ENCODE measurements at regions not wholly inside any gene's neighbourhood (a gene's known extent, or its start where the extent isn't known, plus 50 kb on each side); places are given as distances from the start of the nearest gene placed in this dataset.

GRCh38 chr4:63841266-63841665 lies 568.0 kb downstream of the TECRL start:
- intact Hi-C loops (cut with DNase I, micrococcal nuclease): no loop called here
- CTCF ChIA-PET: no interaction called here

GRCh38 chr4:63831590-63832155 lies 577.6 kb downstream of the TECRL start:
- ChIA-PET POLR2A (no interaction called here), CTCF (no interaction called here)
- no peak overlapping the region for H3K27ac Mint-ChIP-seq
- no peak overlapping the region for H3K4me3 Mint-ChIP-seq
- no peaks in the 10 kb centered on the region for H3K27me3 Mint-ChIP-seq
- no peak for TF ChIP-seq CTCF (IDR thresholded peaks at IDR 0.05)
- peaks cover 0 to 4% of the 10 kb centered on the region in 2 experiments for H3K9me3 ChIP-seq (ENCODE audit: control insufficient read depth in 1 of 2, insufficient read depth in 1 of 2, low read length in 2 of 2)
- ATAC-seq (ENCODE audit: poor library complexity): no peak
- H3K27ac ChIP-seq (ENCODE audit: low read depth in 1 of 2, low read length in 2 of 2): no peak overlapping the region
- no peaks in the 10 kb centered on the region for H3K4me1 ChIP-seq (ENCODE audit: insufficient read depth, low read length)
- no peaks in the 10 kb centered on the region for H3K4me1 Mint-ChIP-seq (ENCODE audit: low read depth)
- H3K36me3 Mint-ChIP-seq (ENCODE audit: low read depth): no peaks in the 10 kb centered on the region
- DNase-seq: no peak
- H3K27me3 ChIP-seq (ENCODE audit: control insufficient read depth in 1 of 2, insufficient read depth in 2 of 2, low read length in 2 of 2): no peaks in the 10 kb centered on the region
- no peaks in the 10 kb centered on the region for H3K36me3 ChIP-seq (ENCODE audit: insufficient read depth, low read length)
- H3K9me3 Mint-ChIP-seq: peaks cover 3% of the 10 kb centered on the region
- intact Hi-C loops (cut with DNase I, micrococcal nuclease): no loop called here
- H3K4me3 ChIP-seq (ENCODE audit: low read length): no peak overlapping the region

More at GRCh38 chr4:63841266-63841665, 568.0 kb downstream of the TECRL start:
- no peaks in the 10 kb centered on the region for H3K27me3 ChIP-seq (ENCODE audit: control insufficient read depth in 1 of 2, insufficient read depth in 2 of 2, low read length in 2 of 2)
- Mint-ChIP-seq H3K27ac (no peak overlapping the region), H3K9me3 (peaks cover 6% of the 10 kb centered on the region), H3K27me3 (no peaks in the 10 kb centered on the region), H3K4me3 (no peak overlapping the region), H3K36me3 (ENCODE audit: low read depth) (no peaks in the 10 kb centered on the region), H3K4me1 (ENCODE audit: low read depth) (no peaks in the 10 kb centered on the region)
- no peak overlapping the region for H3K4me3 ChIP-seq (ENCODE audit: low read length)
- no peak for TF ChIP-seq CTCF (IDR thresholded peaks at IDR 0.05)
- no peaks in the 10 kb centered on the region for H3K36me3 ChIP-seq (ENCODE audit: insufficient read depth, low read length)
- DNase-seq: no peak
- no peaks in the 10 kb centered on the region for H3K4me1 ChIP-seq (ENCODE audit: insufficient read depth, low read length)
- no peak overlapping the region for H3K27ac ChIP-seq (ENCODE audit: low read depth in 1 of 2, low read length in 2 of 2)
- peaks cover 0 to 5% of the 10 kb centered on the region in 2 experiments for H3K9me3 ChIP-seq (ENCODE audit: control insufficient read depth in 1 of 2, insufficient read depth in 1 of 2, low read length in 2 of 2)
- ATAC-seq (ENCODE audit: poor library complexity): no peak
- POLR2A ChIA-PET: no interaction called here

GRCh38 chr4:63817196-63817865 lies 591.9 kb downstream of the TECRL start:
- ChIA-PET CTCF (no interaction called here), POLR2A (no interaction called here)
- Histone ChIP-seq H3K36me3 (ENCODE audit: insufficient read depth, low read length) (no peaks in the 10 kb centered on the region), H3K4me3 (ENCODE audit: low read length) (no peak overlapping the region), H3K9me3 (ENCODE audit: control insufficient read depth in 1 of 2, insufficient read depth in 1 of 2, low read length in 2 of 2) (peaks cover 4 to 15% of the 10 kb centered on the region in 2 experiments), H3K4me1 (ENCODE audit: insufficient read depth, low read length) (no peaks in the 10 kb centered on the region), H3K27ac (ENCODE audit: low read depth in 1 of 2, low read length in 2 of 2) (no peak overlapping the region), H3K27me3 (ENCODE audit: control insufficient read depth in 1 of 2, insufficient read depth in 2 of 2, low read length in 2 of 2) (no peaks in the 10 kb centered on the region)
- H3K4me3 Mint-ChIP-seq: no peak overlapping the region
- H3K9me3 Mint-ChIP-seq: peaks cover 16% of the 10 kb centered on the region
- intact Hi-C loops (cut with DNase I, micrococcal nuclease): no loop called here
- no peaks in the 10 kb centered on the region for H3K36me3 Mint-ChIP-seq (ENCODE audit: low read depth)
- H3K27ac Mint-ChIP-seq: no peak overlapping the region
- H3K4me1 Mint-ChIP-seq (ENCODE audit: low read depth): no peaks in the 10 kb centered on the region
- ATAC-seq (ENCODE audit: poor library complexity) (no peak), DNase-seq (no peak)
- no peaks in the 10 kb centered on the region for H3K27me3 Mint-ChIP-seq
- no peak for TF ChIP-seq CTCF (IDR thresholded peaks at IDR 0.05)

All from CD4-positive, alpha-beta T cell (primary cell).